PC-3 (cell line): ENCODE measurements at regions not wholly inside any gene's neighbourhood (a gene's known extent, or its start where the extent isn't known, plus 50 kb on each side); places are given as distances from the start of the nearest gene placed in this dataset.
A peak's percentile ranks its signal among the peaks of the same experiment; 100 is the strongest.

ENCODE experiments used
- ATAC-seq: fragments of 200-7000 bp; cut with Tn5 transposase; 2 replicates; pipeline ENCODE4 v1.9.1; 2020; ENCODE audit warnings: mild to moderate bottlenecking, moderate library complexity
- BruUV-seq: library from RNA; stranded (reverse); fragments of 400-500 nt; replicated peaks from 2 replicates; lab custom pipeline; 2021; lab: Mats Ljungman, UMichigan
- CTCF ChIA-PET: fragments of 300-600 bp; sonication (Branson Sonifier 250); formaldehyde crosslinking; loops from one replicate; lab custom pipeline; 2022; ENCODE audit warnings: antibody characterized with exemption; lab: Charles Lee
- POLR2A ChIA-PET: fragments of 300-600 bp; sonication (Branson Sonifier 250); formaldehyde crosslinking; loops from one replicate; lab custom pipeline; 2022; ENCODE audit warnings: antibody characterized with exemption; ENCODE audit not compliant: unreplicated experiment; lab: Charles Lee
- DNase-seq: peaks from one replicate; pipeline ENCODE4 v3.0.0-alpha.2; 2015
- H2AFZ ChIP-seq: fragments of 300-600 bp; sonication (generic); 2 replicates; pipeline ENCODE4 v1.6.0; 2016; ENCODE audit warnings: antibody characterized with exemption, low read length
- H3F3A ChIP-seq: fragments of 300-600 bp; sonication (generic); one replicate; pipeline ENCODE4 v1.6.0; 2017; ENCODE audit warnings: antibody characterized with exemption, low read length, control low read depth, mild to moderate bottlenecking; ENCODE audit not compliant: unreplicated experiment
- H3K27ac ChIP-seq: fragments of 300-600 bp; sonication (generic); 2 replicates; pipeline ENCODE4 v1.5.1; 2016; ENCODE audit warnings: mild to moderate bottlenecking, low read length
- H3K27me3 ChIP-seq: fragments of 300-600 bp; sonication (generic); 2 replicates; pipeline ENCODE4 v1.6.1; 2016; ENCODE audit warnings: low read length, mixed read lengths
- H3K36me3 ChIP-seq: fragments of 300-600 bp; sonication (generic); 2 replicates; pipeline ENCODE4 v1.6.1; 2016; ENCODE audit warnings: low read depth, mixed run types, low read length, mixed read lengths
- H3K4me1 ChIP-seq: fragments of 300-600 bp; sonication (generic); 2 replicates; pipeline ENCODE4 v1.5.1; 2016; ENCODE audit warnings: low read length; ENCODE audit not compliant: insufficient read depth
- H3K4me2 ChIP-seq: fragments of 300-600 bp; sonication (generic); 2 replicates; pipeline ENCODE4 v1.6.0; 2016; ENCODE audit warnings: low read length
- H3K4me3 ChIP-seq: fragments of 300-600 bp; sonication (generic); 2 replicates; pipeline ENCODE4 v1.5.1; 2016; ENCODE audit warnings: mild to moderate bottlenecking, low read length, mixed read lengths
- H3K79me2 ChIP-seq: fragments of 300-600 bp; sonication (generic); 2 replicates; pipeline ENCODE4 v1.6.1; 2017; ENCODE audit warnings: low read length, mixed read lengths
- H3K9ac ChIP-seq: fragments of 300-600 bp; sonication (generic); 2 replicates; pipeline ENCODE4 v1.6.0; 2016; ENCODE audit warnings: mild to moderate bottlenecking, low read length
- H3K9me2 ChIP-seq: fragments of 300-600 bp; sonication (generic); replicated peaks from 2 replicates; pipeline ENCODE4 v1.6.1; 2016; ENCODE audit warnings: mixed run types, low read length, mixed read lengths
- H3K9me3 ChIP-seq: fragments of 300-600 bp; sonication (generic); 2 replicates; pipeline ENCODE4 v1.6.1; 2016; ENCODE audit warnings: low read length, mixed read lengths
- H4K20me1 ChIP-seq: fragments of 300-600 bp; sonication (generic); 2 replicates; pipeline ENCODE4 v1.6.1; 2016; ENCODE audit warnings: low read length, mixed read lengths
- EZH2 ChIP-seq: fragments of 300-600 bp; sonication (generic); IDR thresholded peaks from one replicate; pipeline ENCODE4 v1.6.1; 2017; ENCODE audit warnings: antibody characterized with exemption, mild to moderate bottlenecking, low read length; ENCODE audit not compliant: unreplicated experiment
- EZH2phosphoT487 ChIP-seq: fragments of 300-600 bp; sonication (generic); IDR thresholded peaks from 2 replicates; pipeline ENCODE4 v1.6.1; 2018; ENCODE audit warnings: mild to moderate bottlenecking, antibody characterized with exemption, low read length, borderline replicate concordance
- intact Hi-C: fragments of 100-400 bp; cut with micrococcal nuclease; formaldehyde crosslinking; loops from 2 replicates; pipeline ENCODE4 v1.9.0; 2023
- TF ChIP-seq, protein P1 (sequence below): fragments of 300-600 bp; sonication (generic); conservative IDR thresholded peaks from 2 replicates; pipeline ENCODE4 v1.5.1; 2017; ENCODE audit warnings: antibody characterized with exemption, low read depth, mild to moderate bottlenecking, low read length

DNA sequence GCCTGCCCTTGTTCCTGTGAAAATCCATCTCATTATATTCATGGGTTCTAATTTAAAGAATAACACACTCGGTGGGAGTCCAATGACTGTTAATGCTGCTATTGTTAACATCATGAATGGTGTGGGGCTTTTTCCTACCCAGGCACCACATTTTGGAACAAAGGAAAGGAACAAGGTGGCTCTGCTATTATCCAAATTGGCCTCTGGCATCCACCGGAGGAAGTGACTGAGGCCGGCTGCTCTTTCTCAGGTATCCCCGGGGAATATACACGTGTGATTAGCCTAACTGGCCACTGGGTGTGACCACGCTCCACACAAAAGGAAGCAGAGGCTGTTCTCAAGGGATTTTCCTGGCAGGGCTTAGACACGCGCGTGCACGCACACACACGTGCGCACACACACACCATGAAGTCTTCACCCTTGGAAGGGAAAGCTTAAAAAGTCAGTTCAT, 601.2 kb upstream of the ARID1B start:
- peak; percentile 67 for ATAC-seq
- Histone ChIP-seq H3F3A (no peaks in the 10 kb centered on the region), H3K4me3 (no peak overlapping the region), H3K79me2 (no peaks in the 10 kb centered on the region), H3K9me2 (no peaks in the 10 kb centered on the region), H3K9me3 (no peaks in the 10 kb centered on the region), H2AFZ (no peak overlapping the region), H4K20me1 (no peaks in the 10 kb centered on the region), H3K36me3 (no peaks in the 10 kb centered on the region), H3K9ac (no peak overlapping the region), H3K4me1 (no peaks in the 10 kb centered on the region), H3K27ac (no peak overlapping the region), H3K27me3 (no peaks in the 10 kb centered on the region), H3K4me2 (no peak overlapping the region)
- DNase-seq: peak; percentile 33
- TF ChIP-seq, protein P1, sequence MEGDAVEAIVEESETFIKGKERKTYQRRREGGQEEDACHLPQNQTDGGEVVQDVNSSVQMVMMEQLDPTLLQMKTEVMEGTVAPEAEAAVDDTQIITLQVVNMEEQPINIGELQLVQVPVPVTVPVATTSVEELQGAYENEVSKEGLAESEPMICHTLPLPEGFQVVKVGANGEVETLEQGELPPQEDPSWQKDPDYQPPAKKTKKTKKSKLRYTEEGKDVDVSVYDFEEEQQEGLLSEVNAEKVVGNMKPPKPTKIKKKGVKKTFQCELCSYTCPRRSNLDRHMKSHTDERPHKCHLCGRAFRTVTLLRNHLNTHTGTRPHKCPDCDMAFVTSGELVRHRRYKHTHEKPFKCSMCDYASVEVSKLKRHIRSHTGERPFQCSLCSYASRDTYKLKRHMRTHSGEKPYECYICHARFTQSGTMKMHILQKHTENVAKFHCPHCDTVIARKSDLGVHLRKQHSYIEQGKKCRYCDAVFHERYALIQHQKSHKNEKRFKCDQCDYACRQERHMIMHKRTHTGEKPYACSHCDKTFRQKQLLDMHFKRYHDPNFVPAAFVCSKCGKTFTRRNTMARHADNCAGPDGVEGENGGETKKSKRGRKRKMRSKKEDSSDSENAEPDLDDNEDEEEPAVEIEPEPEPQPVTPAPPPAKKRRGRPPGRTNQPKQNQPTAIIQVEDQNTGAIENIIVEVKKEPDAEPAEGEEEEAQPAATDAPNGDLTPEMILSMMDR: peak; percentile 49
- no peak for TF ChIP-seq EZH2phosphoT487
- BruUV-seq: no TSS peak
- intact Hi-C loops: no loop called here
- ChIA-PET POLR2A (no interaction called here), CTCF (no interaction called here)

DNA sequence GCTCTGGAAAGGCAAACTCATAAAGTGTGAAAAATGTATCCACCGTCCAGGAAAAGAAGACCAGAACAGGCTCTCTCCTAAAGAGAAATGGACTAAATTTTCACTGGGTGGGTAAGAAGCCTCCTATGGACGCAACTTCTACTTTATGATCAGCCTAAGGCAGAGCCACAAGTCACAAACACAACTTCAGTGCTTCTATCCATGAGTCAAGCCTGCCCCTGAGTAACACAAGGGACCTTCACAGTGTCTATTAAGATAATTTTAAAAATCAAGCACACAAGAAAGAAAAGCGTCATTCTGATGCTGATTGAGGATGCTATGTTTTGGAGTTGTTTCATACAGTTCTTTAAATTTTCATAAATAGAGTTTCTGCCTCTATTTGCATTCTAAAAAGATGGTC, 601.7 kb upstream of the ARID1B start:
- no peak overlapping the region for H3K4me2 ChIP-seq
- no peak overlapping the region for H3K4me3 ChIP-seq
- no peak for DNase-seq
- no peaks in the 10 kb centered on the region for H3K27me3 ChIP-seq
- H3K9ac ChIP-seq: no peak overlapping the region
- ATAC-seq: no peak
- ChIA-PET CTCF (no interaction called here), POLR2A (no interaction called here)
- TF ChIP-seq, protein P1: no peak
- TF ChIP-seq EZH2 (no peak), EZH2phosphoT487 (no peak)
- no peak overlapping the region for H2AFZ ChIP-seq
- H3K9me2 ChIP-seq: no peaks in the 10 kb centered on the region
- no peaks in the 10 kb centered on the region for H3K4me1 ChIP-seq
- no peaks in the 10 kb centered on the region for H3K79me2 ChIP-seq
- intact Hi-C loops: no loop called here
- no peaks in the 10 kb centered on the region for H3K36me3 ChIP-seq
- H3K9me3 ChIP-seq: no peaks in the 10 kb centered on the region
- H4K20me1 ChIP-seq: no peaks in the 10 kb centered on the region
- H3K27ac ChIP-seq: no peak overlapping the region
- H3F3A ChIP-seq: no peaks in the 10 kb centered on the region
- BruUV-seq: no TSS peak

DNA sequence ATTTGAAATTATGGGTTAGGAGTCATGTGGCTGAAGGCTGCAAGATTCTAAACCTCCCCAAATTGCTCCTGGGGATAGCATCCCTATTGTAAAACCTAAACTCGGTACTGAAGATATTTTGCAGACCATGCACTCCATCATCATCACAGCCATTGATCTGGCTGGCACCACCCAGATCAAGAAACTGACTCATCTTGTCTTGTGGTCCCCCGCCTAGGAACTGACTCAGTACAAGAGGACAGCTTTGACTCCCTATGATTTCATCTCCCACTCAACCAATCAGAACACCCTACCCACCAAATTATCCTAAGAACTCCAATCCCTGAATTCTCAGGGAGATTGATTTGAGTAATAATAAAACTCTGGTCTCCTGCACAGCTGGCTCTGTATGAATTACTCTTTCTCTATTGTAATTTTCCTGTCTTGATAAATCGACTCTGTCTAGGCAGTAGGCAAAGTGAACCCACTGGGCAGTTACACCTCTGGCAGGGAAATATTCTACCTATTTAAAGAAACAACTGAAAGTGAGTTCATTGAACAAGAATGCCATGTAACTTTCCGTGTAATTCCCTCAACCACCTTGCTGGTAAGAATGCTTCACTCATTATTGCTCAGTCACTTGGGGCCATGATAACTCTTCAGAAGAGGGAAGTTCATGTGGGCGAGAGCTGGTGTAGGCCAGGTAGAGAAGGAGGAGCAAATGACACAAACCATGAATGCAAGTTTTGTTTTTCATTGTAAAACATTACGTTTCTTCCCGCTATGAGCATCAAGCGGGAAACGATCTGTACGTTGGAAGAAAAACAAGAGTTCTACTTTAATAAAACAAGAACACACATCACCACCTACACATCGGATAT, 602.9 kb upstream of the ARID1B start:
- Histone ChIP-seq H3K79me2 (no peaks in the 10 kb centered on the region), H3K9ac (no peak overlapping the region), H3K4me3 (no peak overlapping the region), H2AFZ (no peak overlapping the region), H3F3A (no peaks in the 10 kb centered on the region), H3K27ac (no peak overlapping the region), H3K4me2 (no peak overlapping the region), H3K9me2 (no peaks in the 10 kb centered on the region), H4K20me1 (no peaks in the 10 kb centered on the region), H3K36me3 (no peaks in the 10 kb centered on the region), H3K27me3 (no peaks in the 10 kb centered on the region), H3K4me1 (no peaks in the 10 kb centered on the region), H3K9me3 (no peaks in the 10 kb centered on the region)
- ChIA-PET POLR2A (no interaction called here), CTCF (no interaction called here)
- no peak for ATAC-seq
- TF ChIP-seq EZH2phosphoT487 (no peak), EZH2 (no peak)
- TF ChIP-seq, protein P1: no peak
- intact Hi-C loops: no loop called here
- DNase-seq: peak; percentile 17
- BruUV-seq: no TSS peak
